ENCODE measurements at regions not wholly inside any gene's neighbourhood (a gene's known extent, or its start where the extent isn't known, plus 50 kb on each side); places are given as distances from the start of the nearest gene placed in this dataset.

DNA sequence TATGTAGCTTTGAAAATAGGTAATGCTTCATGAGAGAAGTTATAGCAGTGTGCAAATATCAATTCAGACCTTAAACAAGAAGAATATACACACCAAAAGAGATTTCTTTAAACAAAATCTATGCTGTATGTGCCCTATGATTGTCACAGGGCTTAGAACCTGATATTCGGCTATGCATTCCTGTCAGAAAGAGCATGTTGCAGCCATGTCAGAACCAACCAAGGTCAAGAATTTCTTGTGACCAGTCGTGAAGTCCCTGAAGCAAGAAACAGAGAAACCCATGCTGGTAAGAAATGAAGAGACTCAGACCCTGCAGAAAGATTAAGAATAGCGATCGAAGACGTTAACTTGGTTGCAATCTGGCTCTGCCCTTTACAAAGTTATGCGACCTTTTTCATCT, 210.3 kb upstream of the SPIN4 start:
- H3K9me3 ChIP-seq (ENCODE audit: insufficient read depth, low read depth, low read length) = no peaks in the 10 kb centered on the region
- no peak overlapping the region for H4K8ac ChIP-seq (ENCODE audit: low read depth, low read length)
- peaks cover 4% of the 10 kb centered on the region for H3K79me1 ChIP-seq (ENCODE audit: low read length)
- H3K9ac ChIP-seq (ENCODE audit: low read length) = no peak overlapping the region
- peak overlapping the region; percentile 55 for H3K4me2 ChIP-seq (ENCODE audit: low read length)
- H2BK5ac ChIP-seq (ENCODE audit: low read depth, low read length, poor library complexity) = no peak overlapping the region
- no peak overlapping the region for H3K18ac ChIP-seq (ENCODE audit: low read length)
- no peak overlapping the region for H2AK5ac ChIP-seq (ENCODE audit: low read length)
- no peak overlapping the region for H2BK120ac ChIP-seq (ENCODE audit: insufficient read depth, low read length, poor library complexity)
- H2BK12ac ChIP-seq (ENCODE audit: low read length) = no peak overlapping the region
- no peak overlapping the region for H4K12ac ChIP-seq (ENCODE audit: low read depth, low read length)
- H3K23ac ChIP-seq (ENCODE audit: low read length) = no peak overlapping the region
- peaks cover 3% of the 10 kb centered on the region for H3K79me2 ChIP-seq (ENCODE audit: control insufficient read depth, insufficient read depth, low read length, poor library complexity)
- WGBS (ENCODE audit: extremely low coverage, insufficient coverage, insufficient read length) = no CpG with 5 or more reads among the region's 6 CpGs
- H3K4ac ChIP-seq (ENCODE audit: low read depth, low read length) = no peak overlapping the region
- no peaks in the 10 kb centered on the region for H3K36me3 ChIP-seq (ENCODE audit: control insufficient read depth in 1 of 2, insufficient read depth in 2 of 2, low read length in 2 of 2)
- no peak overlapping the region for H4K91ac ChIP-seq (ENCODE audit: low read depth, low read length)
- H3K27me3 ChIP-seq (ENCODE audit: insufficient read depth, low read length) = no peaks in the 10 kb centered on the region
- no peak overlapping the region for H3K14ac ChIP-seq (ENCODE audit: low read length)
- peak overlapping the region; percentile 34 for H3K27ac ChIP-seq (ENCODE audit: low read depth, low read length)
- no peak overlapping the region for H3K4me3 ChIP-seq (ENCODE audit: low read depth, low read length)
- no peak overlapping the region for H2AFZ ChIP-seq (ENCODE audit: insufficient read depth, low read length, poor library complexity)
- peak; percentile 28 to 64 for DNase-seq
- no peaks in the 10 kb centered on the region for H3K4me1 ChIP-seq (ENCODE audit: control insufficient read depth in 1 of 2, insufficient read depth in 2 of 2, low read length in 2 of 2)

DNA sequence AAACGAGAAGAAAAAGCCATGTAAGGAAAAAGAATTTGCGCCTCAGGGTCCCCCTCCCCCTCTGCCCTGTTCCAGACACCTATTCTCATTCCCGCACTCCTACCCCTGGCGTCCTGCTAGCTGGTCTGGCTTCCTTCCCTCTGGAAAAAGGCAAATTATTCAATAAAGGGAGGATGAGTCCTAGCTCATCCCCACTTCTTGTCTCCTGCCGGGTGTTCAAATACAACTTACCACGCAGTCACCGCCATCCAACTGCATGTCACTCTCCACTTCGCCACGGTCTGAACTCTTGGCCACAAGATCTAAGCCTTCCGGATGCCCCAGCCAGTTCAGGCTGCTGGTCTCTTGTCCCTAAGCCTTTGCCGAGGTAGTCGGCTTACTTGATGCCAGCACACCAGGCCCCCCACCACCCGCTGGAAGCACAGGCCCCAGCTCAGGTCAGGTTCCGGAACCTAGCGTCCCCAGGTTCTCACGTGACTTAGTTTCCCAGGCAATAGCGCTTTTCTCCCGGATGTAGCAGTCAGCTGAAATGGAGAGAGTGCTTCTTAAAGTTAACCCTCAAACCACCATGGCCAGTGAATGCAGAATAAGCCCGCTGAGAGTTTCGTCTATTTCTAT, 209.6 kb upstream of the SPIN4 start:
- Histone ChIP-seq H3K9ac (ENCODE audit: low read length) (peak overlapping the region; percentile 52), H2BK12ac (ENCODE audit: low read length) (peak overlapping the region; percentile 71), H3K4me3 (ENCODE audit: low read depth, low read length) (peak overlapping the region; percentile 70), H3K79me1 (ENCODE audit: low read length) (peaks cover 4% of the 10 kb centered on the region), H4K12ac (ENCODE audit: low read depth, low read length) (peak overlapping the region; percentile 67), H3K9me3 (ENCODE audit: insufficient read depth, low read depth, low read length) (no peaks in the 10 kb centered on the region), H4K91ac (ENCODE audit: low read depth, low read length) (peak overlapping the region; percentile 96), H3K27ac (ENCODE audit: low read depth, low read length) (peak overlapping the region; percentile 98), H2BK120ac (ENCODE audit: insufficient read depth, low read length, poor library complexity) (peak overlapping the region; percentile 91), H3K18ac (ENCODE audit: low read length) (peak overlapping the region; percentile 96), H3K4ac (ENCODE audit: low read depth, low read length) (peak overlapping the region; percentile 79), H3K23ac (ENCODE audit: low read length) (no peak overlapping the region), H3K27me3 (ENCODE audit: insufficient read depth, low read length) (no peaks in the 10 kb centered on the region), H4K8ac (ENCODE audit: low read depth, low read length) (peak overlapping the region; percentile 88), H3K4me1 (ENCODE audit: control insufficient read depth in 1 of 2, insufficient read depth in 2 of 2, low read length in 2 of 2) (no peaks in the 10 kb centered on the region), H2BK5ac (ENCODE audit: low read depth, low read length, poor library complexity) (peak overlapping the region; percentile 93), H2AFZ (ENCODE audit: insufficient read depth, low read length, poor library complexity) (no peak overlapping the region), H3K36me3 (ENCODE audit: control insufficient read depth in 1 of 2, insufficient read depth in 2 of 2, low read length in 2 of 2) (no peaks in the 10 kb centered on the region), H2AK5ac (ENCODE audit: low read length) (peak overlapping the region; percentile 95), H3K14ac (ENCODE audit: low read length) (peak overlapping the region; percentile 82), H3K79me2 (ENCODE audit: control insufficient read depth, insufficient read depth, low read length, poor library complexity) (peaks cover 3% of the 10 kb centered on the region), H3K4me2 (ENCODE audit: low read length) (peak overlapping the region; percentile 52)
- no CpG with 5 or more reads among the region's 20 CpGs for WGBS (ENCODE audit: extremely low coverage, insufficient coverage, insufficient read length)
- DNase-seq = peak; percentile 43 to 64

GRCh38 chrX:63551856-63552255, 200.7 kb upstream of the SPIN4 start:
- H2AFZ ChIP-seq (ENCODE audit: insufficient read depth, low read length, poor library complexity) = no peak overlapping the region
- DNase-seq = no peak
- H3K79me1 ChIP-seq (ENCODE audit: low read length) = no peaks in the 10 kb centered on the region
- H2BK12ac ChIP-seq (ENCODE audit: low read length) = no peak overlapping the region
- no peaks in the 10 kb centered on the region for H3K27me3 ChIP-seq (ENCODE audit: insufficient read depth, low read length)
- no peak overlapping the region for H4K8ac ChIP-seq (ENCODE audit: low read depth, low read length)
- no peak overlapping the region for H2AK5ac ChIP-seq (ENCODE audit: low read length)
- H3K36me3 ChIP-seq (ENCODE audit: control insufficient read depth in 1 of 2, insufficient read depth in 2 of 2, low read length in 2 of 2) = no peaks in the 10 kb centered on the region
- no peaks in the 10 kb centered on the region for H3K4me1 ChIP-seq (ENCODE audit: control insufficient read depth in 1 of 2, insufficient read depth in 2 of 2, low read length in 2 of 2)
- no peak overlapping the region for H3K27ac ChIP-seq (ENCODE audit: low read depth, low read length)
- WGBS (ENCODE audit: extremely low coverage, insufficient coverage, insufficient read length) = no CpG with 5 or more reads among the region's 3 CpGs
- no peaks in the 10 kb centered on the region for H3K79me2 ChIP-seq (ENCODE audit: control insufficient read depth, insufficient read depth, low read length, poor library complexity)
- H3K4ac ChIP-seq (ENCODE audit: low read depth, low read length) = no peak overlapping the region
- no peak overlapping the region for H3K18ac ChIP-seq (ENCODE audit: low read length)
- H3K4me3 ChIP-seq (ENCODE audit: low read depth, low read length) = no peak overlapping the region
- no peak overlapping the region for H4K12ac ChIP-seq (ENCODE audit: low read depth, low read length)
- no peak overlapping the region for H4K91ac ChIP-seq (ENCODE audit: low read depth, low read length)
- no peak overlapping the region for H3K14ac ChIP-seq (ENCODE audit: low read length)
- H3K9me3 ChIP-seq (ENCODE audit: insufficient read depth, low read depth, low read length) = no peaks in the 10 kb centered on the region
- H3K4me2 ChIP-seq (ENCODE audit: low read length) = no peak overlapping the region
- H3K9ac ChIP-seq (ENCODE audit: low read length) = no peak overlapping the region
- H2BK120ac ChIP-seq (ENCODE audit: insufficient read depth, low read length, poor library complexity) = no peak overlapping the region
- H3K23ac ChIP-seq (ENCODE audit: low read length) = no peak overlapping the region
- no peak overlapping the region for H2BK5ac ChIP-seq (ENCODE audit: low read depth, low read length, poor library complexity)

- Histone ChIP-seq H3K4me3 (ENCODE audit: low read depth, low read length) (no peak overlapping the region), H3K4me1 (ENCODE audit: control insufficient read depth in 1 of 2, insufficient read depth in 2 of 2, low read length in 2 of 2) (no peaks in the 10 kb centered on the region), H4K91ac (ENCODE audit: low read depth, low read length) (no peak overlapping the region), H3K79me2 (ENCODE audit: control insufficient read depth, insufficient read depth, low read length, poor library complexity) (peaks cover 2% of the 10 kb centered on the region), H3K18ac (ENCODE audit: low read length) (no peak overlapping the region), H3K27me3 (ENCODE audit: insufficient read depth, low read length) (no peaks in the 10 kb centered on the region), H3K36me3 (ENCODE audit: control insufficient read depth in 1 of 2, insufficient read depth in 2 of 2, low read length in 2 of 2) (no peaks in the 10 kb centered on the region), H3K79me1 (ENCODE audit: low read length) (no peaks in the 10 kb centered on the region), H3K9me3 (ENCODE audit: insufficient read depth, low read depth, low read length) (no peaks in the 10 kb centered on the region), H2AK5ac (ENCODE audit: low read length) (no peak overlapping the region), H3K4me2 (ENCODE audit: low read length) (no peak overlapping the region), H3K14ac (ENCODE audit: low read length) (no peak overlapping the region), H3K4ac (ENCODE audit: low read depth, low read length) (no peak overlapping the region), H2AFZ (ENCODE audit: insufficient read depth, low read length, poor library complexity) (no peak overlapping the region), H3K27ac (ENCODE audit: low read depth, low read length) (no peak overlapping the region), H3K9ac (ENCODE audit: low read length) (no peak overlapping the region), H2BK5ac (ENCODE audit: low read depth, low read length, poor library complexity) (no peak overlapping the region), H3K23ac (ENCODE audit: low read length) (no peak overlapping the region), H2BK12ac (ENCODE audit: low read length) (no peak overlapping the region), H4K12ac (ENCODE audit: low read depth, low read length) (no peak overlapping the region), H4K8ac (ENCODE audit: low read depth, low read length) (no peak overlapping the region), H2BK120ac (ENCODE audit: insufficient read depth, low read length, poor library complexity) (no peak overlapping the region)
- WGBS (ENCODE audit: extremely low coverage, insufficient coverage, insufficient read length) = no CpG with 5 or more reads among the region's 1 CpG
- DNase-seq = no peak
Observed at GRCh38 chrX:63530654-63531053, 179.5 kb upstream of the SPIN4 start.

Measured in trophoblast cell (in vitro differentiated cells and primary cell).